ENCODE measurements at regions not wholly inside any gene's neighbourhood (a gene's known extent, or its start where the extent isn't known, plus 50 kb on each side); places are given as distances from the start of the nearest gene placed in this dataset.

- Histone ChIP-seq H2AFZ (ENCODE audit: low read depth, low read length) (no peak overlapping the region), H3K36me3 (ENCODE audit: control insufficient read depth, insufficient read depth, low read length) (no peaks in the 10 kb centered on the region), H3K27ac (ENCODE audit: extremely low read depth, low read depth, low read length) (no peak overlapping the region), H3K27me3 (ENCODE audit: control insufficient read depth in 2 of 2, insufficient read depth in 2 of 2, low read length in 2 of 2) (no peaks in the 10 kb centered on the region), H3K9me3 (replicated peaks; ENCODE audit: control insufficient read depth, insufficient read depth, low read depth, low read length) (no peaks in the 10 kb centered on the region), H3K9ac (ENCODE audit: insufficient read depth in 1 of 2, low read depth in 2 of 2, low read length in 2 of 2) (no peak overlapping the region), H3K4me1 (replicated peaks in 1 of 2; ENCODE audit: control insufficient read depth in 2 of 2, insufficient read depth in 2 of 2, low read length in 2 of 2) (no peaks in the 10 kb centered on the region), H3K9me1 (ENCODE audit: control insufficient read depth, insufficient read depth, low read length) (no peaks in the 10 kb centered on the region), H3K4me2 (ENCODE audit: insufficient read depth, low read length) (no peak overlapping the region), H3K4me3 (no peak overlapping the region), H3K79me2 (ENCODE audit: control insufficient read depth, insufficient read depth, low read length) (no peaks in the 10 kb centered on the region), H4K20me1 (replicated peaks; ENCODE audit: control insufficient read depth, insufficient read depth, low read length) (no peaks in the 10 kb centered on the region)
- no TSS peak for BruUV-seq (replicated peaks)
- POLR2A ChIA-PET: no interaction called here
- CTCF ChIA-PET (ENCODE audit: low intra/inter-chr PET ratio): no interaction called here
- ATAC-seq (no peak), DNase-seq (ENCODE audit: extremely low read depth in 1 of 4, low spot score in 3 of 4) (no peak), FAIRE-seq (no peak)
- in situ Hi-C loops (cut with MboI) (no loop called here), intact Hi-C loops (cut with micrococcal nuclease) (no loop called here)
- TF ChIP-seq SAP30 (IDR thresholded peaks at IDR 0.05; ENCODE audit: borderline replicate concordance, insufficient read depth, low read depth, low read length, poor library complexity, severe bottlenecking) (no peak), LEF1 (IDR thresholded peaks at IDR 0.05) (no peak), FOXM1 (IDR thresholded peaks at IDR 0.05; ENCODE audit: low read depth) (no peak), FOXM1 (CRISPR knock-in tag; IDR thresholded peaks at IDR 0.05; ENCODE audit: low read depth) (no peak), RBM17 (IDR thresholded peaks at IDR 0.05; ENCODE audit: borderline replicate concordance, low read depth, low read length) (no peak), HDAC8 (tag; IDR thresholded peaks at IDR 0.05) (no peak)
These were observed 111.4 kb downstream of the SOX3 start for GRCh38 chrX:140393507-140393906.

- no peaks in the 10 kb centered on the region for H3K36me3 ChIP-seq (ENCODE audit: control insufficient read depth, insufficient read depth, low read length)
- no peak overlapping the region for H3K27ac ChIP-seq (ENCODE audit: extremely low read depth, low read depth, low read length)
- no peaks in the 10 kb centered on the region for H3K79me2 ChIP-seq (ENCODE audit: control insufficient read depth, insufficient read depth, low read length)
- no peaks in the 10 kb centered on the region for H3K4me1 ChIP-seq (replicated peaks in 1 of 2; ENCODE audit: control insufficient read depth in 2 of 2, insufficient read depth in 2 of 2, low read length in 2 of 2)
- no TSS peak for BruUV-seq (replicated peaks)
- CTCF ChIA-PET (ENCODE audit: low intra/inter-chr PET ratio): no interaction called here
- ATAC-seq (no peak), FAIRE-seq (no peak), DNase-seq (ENCODE audit: extremely low read depth in 1 of 4, low spot score in 3 of 4) (no peak)
- H2AFZ ChIP-seq (ENCODE audit: low read depth, low read length): no peak overlapping the region
- H3K27me3 ChIP-seq (ENCODE audit: control insufficient read depth in 2 of 2, insufficient read depth in 2 of 2, low read length in 2 of 2): no peaks in the 10 kb centered on the region
- H3K4me3 ChIP-seq: no peak overlapping the region
- H3K9me3 ChIP-seq (replicated peaks; ENCODE audit: control insufficient read depth, insufficient read depth, low read depth, low read length): no peaks in the 10 kb centered on the region
- TF ChIP-seq MLX (CRISPR knock-in tag; conservative IDR thresholded peaks at IDR 0.05) (no peak), SNRNP70 (optimal IDR thresholded peaks at IDR 0.05; ENCODE audit: low read depth, low read length) (no peak), SIN3A (IDR thresholded peaks at IDR 0.05; ENCODE audit: borderline replicate concordance in 2 of 2, control insufficient read depth in 1 of 2, low read depth in 2 of 2, low read length in 2 of 2) (no peak), ZNF280B (CRISPR knock-in tag; IDR thresholded peaks at IDR 0.05) (no peak), ARID1B (IDR thresholded peaks at IDR 0.05) (no peak), SMC3 (conservative IDR thresholded peaks at IDR 0.05; ENCODE audit: insufficient read depth, low read depth, low read length) (no peak)
- 0% methylated on average over 3 of the region's 3 CpGs for WGBS (ENCODE audit: insufficient coverage, low coverage, missing lambda C conversion rate)
- in situ Hi-C loops (cut with MboI): no loop called here
- no peak overlapping the region for H3K9ac ChIP-seq (ENCODE audit: insufficient read depth in 1 of 2, low read depth in 2 of 2, low read length in 2 of 2)
- POLR2A ChIA-PET: no interaction called here
- no peak overlapping the region for H3K4me2 ChIP-seq (ENCODE audit: insufficient read depth, low read length)
- H3K9me1 ChIP-seq (ENCODE audit: control insufficient read depth, insufficient read depth, low read length): no peaks in the 10 kb centered on the region
- H4K20me1 ChIP-seq (replicated peaks; ENCODE audit: control insufficient read depth, insufficient read depth, low read length): no peaks in the 10 kb centered on the region
- intact Hi-C loops (cut with micrococcal nuclease): no loop called here
These were observed 113.6 kb downstream of the SOX3 start for GRCh38 chrX:140391313-140391712.
